C4-2B (cell line): ENCODE measurements at regions not wholly inside any gene's neighbourhood (a gene's known extent, or its start where the extent isn't known, plus 50 kb on each side); places are given as distances from the start of the nearest gene placed in this dataset.

ENCODE experiments used
- ZFX ChIP-seq: fragments of 450-650 bp; IDR thresholded peaks from 2 replicates; pipeline ENCODE4 v1.6.1; 2017
- TF ChIP-seq, protein P1 (sequence below): fragments of 450-650 bp; conservative IDR thresholded peaks from 2 replicates; pipeline ENCODE4 v1.5.1; 2017; ENCODE audit warnings: mild to moderate bottlenecking

DNA sequence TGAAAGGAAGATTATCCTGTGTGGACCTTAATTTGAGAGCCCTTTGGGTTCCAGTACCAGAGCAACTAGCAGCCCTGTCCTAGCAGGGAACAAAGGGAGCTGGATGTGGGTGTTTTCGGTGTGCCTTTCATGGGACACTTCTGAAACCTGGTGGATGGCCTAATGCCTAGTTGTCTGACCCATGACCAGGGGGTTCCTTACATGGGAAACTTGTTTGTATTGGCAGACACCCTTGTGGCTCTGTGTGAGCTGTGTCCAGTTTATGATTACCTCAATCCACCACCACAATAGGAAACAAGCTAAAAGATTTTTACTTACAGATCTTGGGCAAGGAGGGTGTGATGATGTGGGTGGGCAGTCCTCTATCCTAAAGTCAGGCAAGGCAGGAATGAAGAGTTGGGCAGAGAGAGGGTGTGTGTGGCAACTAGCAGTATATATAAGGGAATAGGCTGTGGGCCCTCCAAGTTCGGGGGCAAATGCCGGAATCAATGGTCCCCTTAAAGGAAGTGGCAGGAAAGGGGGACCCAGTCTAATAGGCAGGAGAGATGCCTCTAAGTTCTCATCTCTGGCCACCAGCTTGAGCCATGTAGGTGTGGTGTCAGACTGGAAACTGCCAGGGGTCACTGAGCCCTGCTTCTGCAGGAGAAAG lies 264.6 kb downstream of the QKI start:
- TF ChIP-seq, protein P1, sequence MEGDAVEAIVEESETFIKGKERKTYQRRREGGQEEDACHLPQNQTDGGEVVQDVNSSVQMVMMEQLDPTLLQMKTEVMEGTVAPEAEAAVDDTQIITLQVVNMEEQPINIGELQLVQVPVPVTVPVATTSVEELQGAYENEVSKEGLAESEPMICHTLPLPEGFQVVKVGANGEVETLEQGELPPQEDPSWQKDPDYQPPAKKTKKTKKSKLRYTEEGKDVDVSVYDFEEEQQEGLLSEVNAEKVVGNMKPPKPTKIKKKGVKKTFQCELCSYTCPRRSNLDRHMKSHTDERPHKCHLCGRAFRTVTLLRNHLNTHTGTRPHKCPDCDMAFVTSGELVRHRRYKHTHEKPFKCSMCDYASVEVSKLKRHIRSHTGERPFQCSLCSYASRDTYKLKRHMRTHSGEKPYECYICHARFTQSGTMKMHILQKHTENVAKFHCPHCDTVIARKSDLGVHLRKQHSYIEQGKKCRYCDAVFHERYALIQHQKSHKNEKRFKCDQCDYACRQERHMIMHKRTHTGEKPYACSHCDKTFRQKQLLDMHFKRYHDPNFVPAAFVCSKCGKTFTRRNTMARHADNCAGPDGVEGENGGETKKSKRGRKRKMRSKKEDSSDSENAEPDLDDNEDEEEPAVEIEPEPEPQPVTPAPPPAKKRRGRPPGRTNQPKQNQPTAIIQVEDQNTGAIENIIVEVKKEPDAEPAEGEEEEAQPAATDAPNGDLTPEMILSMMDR, result no peak
- TF ChIP-seq ZFX, result no peak
